ENCODE measurements at regions not wholly inside any gene's neighbourhood (a gene's known extent, or its start where the extent isn't known, plus 50 kb on each side); places are given as distances from the start of the nearest gene placed in this dataset.

GRCh38 chr10:129280155-129280502 is 186.9 kb upstream of the MGMT start:
- no peak for DNase-seq (ENCODE audit: low read depth, low spot score)
- no peaks in the 10 kb centered on the region for H3K36me3 Mint-ChIP-seq (ENCODE audit: low read depth)
- peaks cover 4% of the 10 kb centered on the region for H3K27me3 Mint-ChIP-seq (ENCODE audit: low read depth)
- no peaks in the 10 kb centered on the region for H3K4me1 Mint-ChIP-seq
- TF ChIP-seq CTCF (conservative IDR thresholded peaks at IDR 0.05): no peak
- H3K4me3 Mint-ChIP-seq: no peak overlapping the region
- peaks cover 5% of the 10 kb centered on the region for H3K9me3 Mint-ChIP-seq
- no peak overlapping the region for H3K27ac Mint-ChIP-seq (ENCODE audit: unreplicated experiment)

- no peak for TF ChIP-seq CTCF (conservative IDR thresholded peaks at IDR 0.05)
- Mint-ChIP-seq H3K27ac (ENCODE audit: unreplicated experiment) (no peak overlapping the region), H3K9me3 (peaks cover 5% of the 10 kb centered on the region), H3K27me3 (ENCODE audit: low read depth) (peaks cover 4% of the 10 kb centered on the region), H3K4me1 (no peaks in the 10 kb centered on the region), H3K36me3 (ENCODE audit: low read depth) (no peaks in the 10 kb centered on the region), H3K4me3 (no peak overlapping the region)
- DNase-seq (ENCODE audit: low read depth, low spot score): no peak
Measured at GRCh38 chr10:129280908-129281586, 186.0 kb upstream of the MGMT start.

GRCh38 chr10:129285459-129285858 is 181.6 kb upstream of the MGMT start:
- no peak overlapping the region for H3K27ac Mint-ChIP-seq (ENCODE audit: unreplicated experiment)
- no peak for TF ChIP-seq CTCF (conservative IDR thresholded peaks at IDR 0.05)
- H3K4me3 Mint-ChIP-seq: no peak overlapping the region

GRCh38 chr10:129288999-129289584 is 177.9 kb upstream of the MGMT start:
- Mint-ChIP-seq H3K27ac (ENCODE audit: unreplicated experiment) (no peak overlapping the region), H3K36me3 (ENCODE audit: low read depth) (no peaks in the 10 kb centered on the region), H3K4me3 (no peak overlapping the region), H3K27me3 (ENCODE audit: low read depth) (peaks cover 6% of the 10 kb centered on the region), H3K9me3 (peaks cover 9% of the 10 kb centered on the region), H3K4me1 (no peaks in the 10 kb centered on the region)
- TF ChIP-seq CTCF (conservative IDR thresholded peaks at IDR 0.05): no peak
- no peak for DNase-seq (ENCODE audit: low read depth, low spot score)

More at GRCh38 chr10:129285459-129285858, 181.6 kb upstream of the MGMT start:
- peaks cover 6% of the 10 kb centered on the region for H3K27me3 Mint-ChIP-seq (ENCODE audit: low read depth)
- H3K36me3 Mint-ChIP-seq (ENCODE audit: low read depth): no peaks in the 10 kb centered on the region
- H3K4me1 Mint-ChIP-seq: no peaks in the 10 kb centered on the region
- no peak for DNase-seq (ENCODE audit: low read depth, low spot score)
- H3K9me3 Mint-ChIP-seq: peaks cover 8% of the 10 kb centered on the region

- Mint-ChIP-seq H3K27ac (ENCODE audit: unreplicated experiment) (no peak overlapping the region), H3K4me3 (no peak overlapping the region), H3K4me1 (no peaks in the 10 kb centered on the region), H3K27me3 (ENCODE audit: low read depth) (peaks cover 6% of the 10 kb centered on the region), H3K36me3 (ENCODE audit: low read depth) (no peaks in the 10 kb centered on the region), H3K9me3 (peaks cover 12% of the 10 kb centered on the region)
- no peak for TF ChIP-seq CTCF (conservative IDR thresholded peaks at IDR 0.05)
- DNase-seq (ENCODE audit: low read depth, low spot score): no peak
Measured at GRCh38 chr10:129293991-129294700, 172.9 kb upstream of the MGMT start.

Data from neural crest cell (in vitro differentiated cells).